Large intestine (tissue), 3 donors: ENCODE measurements at regions not wholly inside any gene's neighbourhood (a gene's known extent, or its start where the extent isn't known, plus 50 kb on each side); places are given as distances from the start of the nearest gene placed in this dataset.
"Not testable (repeated sequence)": the region's sequence is repeated elsewhere in the genome, so short reads cannot be mapped to it uniquely, and the experiment has no call there.

Experiments
- DNase-seq, 2 donors: peaks; one replicate each; pipeline versions ENCODE4 v3.0.0 to v3.0.0-alpha.2; 2013
- H3K27ac ChIP-seq: one replicate; pipeline ENCODE4 v1.5.1; 2013; ENCODE audit warnings: low read length
- H3K27me3 ChIP-seq: 2 replicates; pipeline ENCODE4 v1.6.1; 2013; ENCODE audit warnings: low read length; ENCODE audit not compliant: control insufficient read depth, insufficient read depth
- H3K36me3 ChIP-seq: 2 replicates; pipeline ENCODE4 v1.6.1; 2013; ENCODE audit warnings: low read length; ENCODE audit not compliant: control insufficient read depth, insufficient read depth
- H3K4me1 ChIP-seq: one replicate; pipeline ENCODE4 v1.6.1; 2013; ENCODE audit warnings: low read length; ENCODE audit not compliant: control insufficient read depth, insufficient read depth
- H3K4me3 ChIP-seq: one replicate; pipeline ENCODE4 v1.5.1; 2013; ENCODE audit warnings: low read length
- H3K9me3 ChIP-seq: one replicate; pipeline ENCODE4 v1.6.1; 2013; ENCODE audit warnings: mild to moderate bottlenecking, low read depth, low read length, moderate library complexity; ENCODE audit not compliant: control insufficient read depth
- WGBS: methylation state at CpG from one replicate; pipeline ENCODE4 v1.1.5; 2013; ENCODE audit warnings: low lambda C conversion rate; ENCODE audit not compliant: insufficient coverage; 5-methylcytosine and 5-hydroxymethylcytosine counted together

GRCh38 chr18:39259736-39260135 is 1694.1 kb upstream of the CELF4 start:
- H3K4me1 ChIP-seq = no peaks in the 10 kb centered on the region
- no peak for DNase-seq
- 83% methylated on average over 1 of the region's 1 CpG for WGBS

DNA sequence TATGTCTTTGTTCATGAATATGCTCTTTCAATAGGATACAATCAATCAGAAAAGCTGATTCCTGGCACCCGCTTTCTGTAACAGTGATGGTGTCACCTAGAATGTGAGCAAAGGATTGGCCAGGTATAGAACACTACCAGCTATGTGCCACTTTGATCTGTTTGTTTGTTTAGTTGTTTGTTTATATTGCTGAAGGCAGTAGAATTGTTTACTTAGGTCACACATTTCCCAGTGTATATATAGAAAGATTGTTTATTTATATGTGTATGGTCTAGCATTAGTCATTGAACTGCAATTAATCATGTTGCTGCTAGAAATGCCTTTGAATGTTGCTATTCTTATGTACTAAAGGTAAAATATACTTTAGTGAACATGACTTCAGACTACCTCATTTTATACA is 1678.6 kb upstream of the CELF4 start:
- H3K27ac ChIP-seq = no peak overlapping the region
- WGBS = no CpG with 5 or more reads among the region's 1 CpG

More at GRCh38 chr18:39259736-39260135, 1694.1 kb upstream of the CELF4 start:
- no peaks in the 10 kb centered on the region for H3K36me3 ChIP-seq
- H3K27me3 ChIP-seq = no peaks in the 10 kb centered on the region
- no peak overlapping the region for H3K27ac ChIP-seq
- H3K9me3 ChIP-seq = no peaks in the 10 kb centered on the region
- no peak overlapping the region for H3K4me3 ChIP-seq

GRCh38 chr18:39241534-39241933 is 1675.9 kb upstream of the CELF4 start:
- H3K4me1 ChIP-seq = no peaks in the 10 kb centered on the region
- DNase-seq = no peak
- H3K27ac ChIP-seq = no peak overlapping the region
- no peak overlapping the region for H3K4me3 ChIP-seq
- 15% methylated on average over 2 of the region's 3 CpGs for whole genome bisulfite sequencing
- no peaks in the 10 kb centered on the region for H3K36me3 ChIP-seq
- H3K27me3 ChIP-seq = no peaks in the 10 kb centered on the region
- H3K9me3 ChIP-seq = no peaks in the 10 kb centered on the region

More for the DNA sequence above, 1678.6 kb upstream of the CELF4 start:
- Histone ChIP-seq H3K9me3 (no peaks in the 10 kb centered on the region), H3K4me3 (no peak overlapping the region), H3K4me1 (no peaks in the 10 kb centered on the region), H3K36me3 (no peaks in the 10 kb centered on the region), H3K27me3 (no peaks in the 10 kb centered on the region)
- no peak for DNase-seq

GRCh38 chr18:39238981-39239660 is 1673.5 kb upstream of the CELF4 start:
- H3K36me3 ChIP-seq = no peaks in the 10 kb centered on the region
- 80% methylated on average over 1 of the region's 5 CpGs for WGBS

DNA sequence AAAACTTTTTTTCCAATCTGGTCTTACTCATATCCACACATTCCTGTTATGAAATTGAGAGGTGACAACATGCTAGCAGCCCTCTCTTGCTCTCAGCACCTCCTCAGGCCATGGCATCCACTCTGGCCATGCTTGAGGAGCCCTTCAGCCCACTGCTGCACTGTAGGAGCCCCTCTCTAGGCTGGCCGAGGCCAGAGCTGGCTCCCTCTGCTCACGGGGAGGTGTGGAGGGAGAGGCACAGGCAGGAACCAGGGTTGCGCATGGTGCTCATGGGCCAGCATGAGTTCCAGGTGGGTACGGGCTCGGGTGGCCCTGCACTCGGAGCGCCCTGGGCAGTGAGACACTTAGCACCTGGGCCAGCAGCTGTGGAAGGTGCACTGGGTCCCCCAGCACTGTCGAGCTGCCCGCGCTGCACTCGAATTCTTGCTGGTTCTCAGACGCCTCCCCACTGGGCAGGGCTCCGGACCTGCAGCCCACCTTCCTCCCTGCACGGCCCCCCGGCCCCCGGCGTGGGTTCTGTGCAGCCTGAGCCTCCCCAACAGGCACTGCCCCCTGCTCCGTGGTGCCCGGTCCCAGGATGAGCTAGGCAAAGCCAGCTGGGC is 1669.6 kb upstream of the CELF4 start:
- no peak overlapping the region for H3K4me3 ChIP-seq
- no peaks in the 10 kb centered on the region for H3K27me3 ChIP-seq
- no peak for DNase-seq
- H3K4me1 ChIP-seq = no peaks in the 10 kb centered on the region
- peaks cover 6% of the 10 kb centered on the region for H3K9me3 ChIP-seq
- no peak overlapping the region for H3K27ac ChIP-seq
- WGBS = no CpG with 5 or more reads among the region's 19 CpGs
- H3K36me3 ChIP-seq = no peaks in the 10 kb centered on the region

More at GRCh38 chr18:39238981-39239660, 1673.5 kb upstream of the CELF4 start:
- H3K9me3 ChIP-seq = peaks cover 6% of the 10 kb centered on the region
- no peaks in the 10 kb centered on the region for H3K4me1 ChIP-seq
- H3K27ac ChIP-seq = no peak overlapping the region
- H3K4me3 ChIP-seq = no peak overlapping the region
- DNase-seq = no peak
- no peaks in the 10 kb centered on the region for H3K27me3 ChIP-seq

DNA sequence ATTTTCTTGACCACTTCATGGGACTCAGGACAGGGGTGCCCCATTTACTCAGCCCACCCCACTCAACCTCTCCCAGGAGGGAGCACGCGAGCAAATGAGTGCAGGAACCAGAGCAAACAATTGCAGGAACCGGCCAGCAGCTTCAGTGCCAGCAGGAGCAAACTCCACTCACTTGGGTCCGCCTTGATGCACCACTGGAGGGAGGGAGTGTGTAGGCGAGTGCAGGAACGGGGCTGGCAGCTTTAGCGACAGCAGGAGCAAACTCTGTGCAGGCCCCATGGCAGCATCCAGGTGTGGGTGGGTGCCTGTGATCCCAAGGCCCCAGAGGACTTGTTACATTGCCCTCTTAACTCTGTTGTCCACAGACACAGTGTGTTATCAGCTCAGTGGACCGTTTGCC is 1667.3 kb upstream of the CELF4 start:
- no peak for DNase-seq
- no peak overlapping the region for H3K4me3 ChIP-seq
- no CpG with 5 or more reads among the region's 8 CpGs for WGBS
- no peaks in the 10 kb centered on the region for H3K4me1 ChIP-seq
- no peaks in the 10 kb centered on the region for H3K36me3 ChIP-seq
- no peak overlapping the region for H3K27ac ChIP-seq
- no peaks in the 10 kb centered on the region for H3K27me3 ChIP-seq
- H3K9me3 ChIP-seq = peaks cover 6% of the 10 kb centered on the region

GRCh38 chr18:39232490-39232889 is 1666.9 kb upstream of the CELF4 start:
- Histone ChIP-seq H3K36me3 (no peaks in the 10 kb centered on the region), H3K9me3 (peaks cover 6% of the 10 kb centered on the region), H3K27me3 (no peaks in the 10 kb centered on the region), H3K4me1 (no peaks in the 10 kb centered on the region), H3K4me3 (no peak overlapping the region), H3K27ac (no peak overlapping the region)
- no peak for DNase-seq
- 80% methylated on average over 1 of the region's 2 CpGs for WGBS

- no peaks in the 10 kb centered on the region for H3K27me3 ChIP-seq
Observed at GRCh38 chr18:39230086-39230803, 1664.6 kb upstream of the CELF4 start.

GRCh38 chr18:39227769-39228168 is 1662.2 kb upstream of the CELF4 start:
- WGBS = no CpG with 5 or more reads among the region's 2 CpGs
- H3K36me3 ChIP-seq, H3K27ac ChIP-seq, H3K27me3 ChIP-seq, H3K4me3 ChIP-seq, DNase-seq, H3K4me1 ChIP-seq, H3K9me3 ChIP-seq: not testable (repeated sequence)

More at GRCh38 chr18:39230086-39230803, 1664.6 kb upstream of the CELF4 start:
- H3K36me3 ChIP-seq = no peaks in the 10 kb centered on the region
- no peak overlapping the region for H3K4me3 ChIP-seq
- no peak for DNase-seq
- 61% methylated on average over 3 of the region's 5 CpGs for WGBS
- H3K9me3 ChIP-seq = peaks cover 3% of the 10 kb centered on the region
- H3K4me1 ChIP-seq = no peaks in the 10 kb centered on the region
- no peak overlapping the region for H3K27ac ChIP-seq

DNA sequence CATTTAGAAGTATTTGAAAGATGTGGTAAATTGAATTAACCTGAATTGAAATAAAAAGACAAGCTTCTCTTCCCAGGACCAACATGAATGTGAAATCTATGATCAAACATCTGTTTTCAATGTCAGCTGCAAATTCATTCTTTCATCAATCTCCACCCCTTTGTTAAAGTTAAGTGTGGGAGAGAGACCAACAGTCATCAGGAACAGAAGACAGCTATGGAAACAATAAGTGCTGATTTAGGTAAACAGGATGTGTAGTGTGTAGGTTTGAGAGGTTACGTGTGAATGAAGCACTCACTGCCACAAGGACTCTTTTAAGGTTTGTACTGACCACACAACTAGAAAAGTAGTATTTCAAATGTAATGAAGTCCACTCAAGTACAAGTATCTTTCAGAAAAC is 1659.8 kb upstream of the CELF4 start:
- Histone ChIP-seq H3K4me1 (no peaks in the 10 kb centered on the region), H3K9me3 (no peaks in the 10 kb centered on the region), H3K27me3 (no peaks in the 10 kb centered on the region), H3K36me3 (no peaks in the 10 kb centered on the region), H3K27ac (no peak overlapping the region), H3K4me3 (no peak overlapping the region)
- DNase-seq = no peak
- 100% methylated on average over 1 of the region's 1 CpG for WGBS
